VCaP (cell line): ENCODE measurements at regions not wholly inside any gene's neighbourhood (a gene's known extent, or its start where the extent isn't known, plus 50 kb on each side); places are given as distances from the start of the nearest gene placed in this dataset.

ENCODE experiments used
- H3K27ac ChIP-seq: fragments of 450-650 bp; 2 replicates; pipeline ENCODE4 v1.5.1; 2017
- TF ChIP-seq, protein P1 (sequence below): fragments of 450-650 bp; conservative IDR thresholded peaks from 2 replicates; pipeline ENCODE4 v1.5.1; 2017; ENCODE audit warnings: mild to moderate bottlenecking, moderate library complexity

DNA sequence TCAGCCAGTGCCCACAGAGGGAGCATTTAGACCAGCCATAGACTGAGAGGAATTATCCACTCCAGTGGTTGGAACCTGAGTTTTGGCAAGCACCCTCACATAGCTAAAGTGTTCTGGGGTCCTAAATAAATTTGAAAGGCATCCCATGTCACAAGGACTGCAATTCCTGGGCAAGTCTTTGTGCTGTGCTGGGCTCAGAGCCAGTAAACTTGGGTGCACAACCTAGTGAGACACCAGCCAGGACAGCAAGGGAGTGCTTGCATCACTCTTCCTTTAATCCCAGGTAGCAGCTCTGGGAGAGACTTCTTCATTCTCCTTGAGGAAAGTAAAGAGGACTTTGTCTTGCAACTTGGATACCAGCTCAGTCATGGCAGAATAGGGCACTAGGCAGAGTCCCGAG, 142.0 kb upstream of the FSCB start:
- TF ChIP-seq, protein P1, sequence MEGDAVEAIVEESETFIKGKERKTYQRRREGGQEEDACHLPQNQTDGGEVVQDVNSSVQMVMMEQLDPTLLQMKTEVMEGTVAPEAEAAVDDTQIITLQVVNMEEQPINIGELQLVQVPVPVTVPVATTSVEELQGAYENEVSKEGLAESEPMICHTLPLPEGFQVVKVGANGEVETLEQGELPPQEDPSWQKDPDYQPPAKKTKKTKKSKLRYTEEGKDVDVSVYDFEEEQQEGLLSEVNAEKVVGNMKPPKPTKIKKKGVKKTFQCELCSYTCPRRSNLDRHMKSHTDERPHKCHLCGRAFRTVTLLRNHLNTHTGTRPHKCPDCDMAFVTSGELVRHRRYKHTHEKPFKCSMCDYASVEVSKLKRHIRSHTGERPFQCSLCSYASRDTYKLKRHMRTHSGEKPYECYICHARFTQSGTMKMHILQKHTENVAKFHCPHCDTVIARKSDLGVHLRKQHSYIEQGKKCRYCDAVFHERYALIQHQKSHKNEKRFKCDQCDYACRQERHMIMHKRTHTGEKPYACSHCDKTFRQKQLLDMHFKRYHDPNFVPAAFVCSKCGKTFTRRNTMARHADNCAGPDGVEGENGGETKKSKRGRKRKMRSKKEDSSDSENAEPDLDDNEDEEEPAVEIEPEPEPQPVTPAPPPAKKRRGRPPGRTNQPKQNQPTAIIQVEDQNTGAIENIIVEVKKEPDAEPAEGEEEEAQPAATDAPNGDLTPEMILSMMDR: no peak
- no peak overlapping the region for H3K27ac ChIP-seq

GRCh38 chr14:44640416-44640815, 133.3 kb upstream of the FSCB start:
- H3K27ac ChIP-seq: no peak overlapping the region
- TF ChIP-seq, protein P1: no peak

- no peak overlapping the region for H3K27ac ChIP-seq
- TF ChIP-seq, protein P1: no peak
Measured at GRCh38 chr14:44639781-44640385, 132.8 kb upstream of the FSCB start.

- TF ChIP-seq, protein P1: no peak
- H3K27ac ChIP-seq: no peak overlapping the region
Measured at GRCh38 chr14:44634692-44635091, 127.6 kb upstream of the FSCB start.

GRCh38 chr14:44626423-44626822, 119.3 kb upstream of the FSCB start:
- no peak overlapping the region for H3K27ac ChIP-seq
- TF ChIP-seq, protein P1: no peak

- TF ChIP-seq, protein P1: no peak
Measured at GRCh38 chr14:44625098-44625497, 118.0 kb upstream of the FSCB start.

GRCh38 chr14:44620121-44621019, 113.3 kb upstream of the FSCB start:
- TF ChIP-seq, protein P1: no peak
- H3K27ac ChIP-seq: no peak overlapping the region

More at GRCh38 chr14:44625098-44625497, 118.0 kb upstream of the FSCB start:
- no peak overlapping the region for H3K27ac ChIP-seq
